ENCODE measurements at regions not wholly inside any gene's neighbourhood (a gene's known extent, or its start where the extent isn't known, plus 50 kb on each side); places are given as distances from the start of the nearest gene placed in this dataset.
"Not testable (repeated sequence)": the region's sequence is repeated elsewhere in the genome, so short reads cannot be mapped to it uniquely, and the experiment has no call there.

DNA sequence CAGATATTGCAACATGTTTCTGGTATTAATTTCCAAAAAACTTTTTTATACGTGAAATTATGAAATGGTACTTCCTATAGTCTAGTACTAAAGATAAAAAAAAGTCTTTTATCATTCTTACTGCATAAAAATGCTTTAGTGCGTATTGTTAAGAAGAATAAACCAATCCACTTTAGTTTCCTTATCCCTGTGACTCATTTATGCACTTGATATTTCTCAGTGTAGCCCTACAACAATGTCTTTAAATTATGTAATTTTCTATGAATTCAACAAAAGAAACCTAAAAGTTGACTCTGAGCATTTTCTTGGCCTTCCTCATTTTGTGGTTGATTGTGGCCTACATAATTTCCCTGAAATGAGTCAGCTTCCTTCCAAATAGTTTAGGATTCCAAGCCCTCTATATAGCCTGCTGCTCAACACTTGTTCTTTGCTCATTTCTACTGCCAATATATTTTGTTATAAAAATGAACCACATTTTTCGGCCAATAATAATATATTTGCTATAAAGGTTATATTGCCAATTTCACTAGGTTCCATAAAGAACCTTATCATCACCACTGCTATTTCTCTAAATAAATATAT is 961.7 kb upstream of the ADAMTS5 start:
- not testable (repeated sequence) for DNase-seq

DNA sequence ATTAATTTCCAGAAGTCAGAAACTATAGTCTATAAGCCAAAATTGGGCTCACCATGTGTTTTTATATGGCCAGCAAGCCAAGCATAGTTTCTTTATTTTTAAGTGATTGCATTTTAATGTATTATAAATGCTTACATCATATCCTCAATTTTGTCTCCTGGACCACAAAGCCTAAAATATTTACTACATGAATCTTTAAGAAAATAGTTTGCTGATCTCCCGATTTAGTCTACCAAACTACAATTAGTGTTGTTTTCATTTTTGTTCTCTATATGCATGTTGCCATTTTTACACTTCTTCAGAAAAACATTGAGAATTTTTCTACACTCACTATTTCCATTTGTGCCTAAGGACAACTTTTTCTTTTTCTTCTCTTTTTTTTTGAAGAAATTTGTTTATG is 954.5 kb upstream of the ADAMTS5 start:
- not testable (repeated sequence) for DNase-seq

DNA sequence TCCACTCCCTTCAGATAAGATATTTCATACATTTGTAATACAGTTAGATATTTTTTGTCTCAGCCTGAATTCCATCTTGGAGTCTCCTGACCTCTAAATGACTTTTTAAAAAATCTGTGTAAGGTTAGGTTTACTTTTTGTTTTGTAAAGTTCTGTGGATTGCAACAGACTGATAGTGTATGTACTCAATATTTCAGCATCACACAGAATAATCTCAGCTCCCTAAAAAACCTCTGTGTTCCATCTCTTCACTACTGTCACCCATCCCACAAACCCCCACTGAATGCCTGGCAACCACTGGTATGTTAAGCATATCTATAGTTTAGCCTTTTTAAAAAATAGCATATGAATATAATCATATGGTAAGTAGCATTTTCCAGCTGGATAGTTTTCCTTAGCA is 951.1 kb upstream of the ADAMTS5 start:
- DNase-seq, result not testable (repeated sequence)

DNA sequence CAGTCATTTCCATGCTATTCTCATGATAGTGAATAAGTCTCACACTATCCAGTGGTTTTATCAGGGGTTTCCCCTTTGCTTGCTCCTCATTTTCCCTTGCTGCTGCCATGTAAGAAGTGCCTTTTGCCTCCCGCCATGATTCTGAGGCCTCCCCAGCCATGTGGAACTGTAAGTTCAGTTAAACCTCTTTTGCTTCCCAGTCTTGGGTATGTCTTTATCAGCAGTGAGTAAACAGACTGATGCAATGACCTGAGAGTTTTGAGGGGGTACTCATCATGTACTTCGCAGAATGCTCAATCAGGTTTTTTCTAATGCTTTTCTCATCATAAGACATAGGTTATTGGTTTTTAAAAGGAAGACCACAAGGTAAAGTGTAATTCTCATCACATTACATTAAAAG is 949.4 kb upstream of the ADAMTS5 start:
- DNase-seq, result not testable (repeated sequence)

DNA sequence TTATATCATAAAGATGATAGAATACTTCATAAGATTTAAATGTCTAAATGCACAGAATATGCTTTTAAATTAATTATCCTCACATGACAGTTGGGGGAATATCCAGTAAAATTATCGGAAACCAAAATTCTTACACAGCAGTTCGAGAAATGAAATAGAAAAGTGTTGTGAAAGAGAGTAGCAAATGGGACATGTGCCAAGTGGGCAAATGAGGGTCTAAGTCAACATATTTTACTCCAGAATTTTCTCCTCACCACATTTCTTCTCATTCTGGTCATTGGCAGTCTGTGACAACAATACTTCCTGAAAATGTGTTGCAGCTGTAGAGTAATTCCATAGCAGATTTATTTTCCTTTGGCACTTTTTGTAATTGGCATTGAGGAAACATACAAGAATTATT is 945.2 kb upstream of the ADAMTS5 start:
- not testable (repeated sequence) for DNase-seq

DNA sequence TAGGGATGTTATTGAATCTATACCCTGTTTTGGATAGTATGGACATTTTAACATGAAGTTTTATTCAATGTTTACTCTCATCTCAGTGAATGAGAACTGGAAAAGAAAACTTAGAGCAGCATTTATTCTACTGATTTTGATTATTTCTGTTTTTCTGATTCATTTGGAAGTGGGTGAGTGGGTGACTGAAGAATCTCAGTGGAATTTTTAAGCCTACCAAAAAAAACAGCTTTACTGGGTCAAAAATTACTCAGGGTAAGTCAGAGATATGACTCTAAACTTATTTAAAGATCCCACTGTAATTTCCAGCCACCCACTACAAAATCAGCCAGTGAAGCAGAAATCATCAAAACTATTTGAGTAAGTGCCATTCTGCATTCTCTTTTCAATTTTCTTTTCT is 942.6 kb upstream of the ADAMTS5 start:
- DNase-seq, result not testable (repeated sequence)

DNA sequence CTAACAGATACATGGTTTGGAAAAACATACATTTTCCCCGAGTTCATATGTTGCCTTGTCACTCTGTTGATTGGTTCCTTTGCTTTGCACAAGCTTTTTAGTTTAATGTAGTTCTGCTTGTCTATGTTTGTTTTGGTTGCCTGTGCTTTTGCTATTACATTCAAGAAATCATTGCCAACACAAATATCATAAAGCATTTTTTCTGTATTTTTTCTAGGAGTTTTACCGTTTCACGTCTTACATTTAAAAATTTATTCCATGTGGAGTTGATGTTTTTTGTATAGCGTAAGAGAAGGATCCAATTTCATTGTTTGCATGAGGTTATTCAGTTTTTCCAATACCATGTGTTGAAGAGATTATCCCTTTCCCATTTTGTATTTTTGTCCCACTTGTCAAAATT is 941.9 kb upstream of the ADAMTS5 start:
- DNase-seq, result not testable (repeated sequence)

DNA sequence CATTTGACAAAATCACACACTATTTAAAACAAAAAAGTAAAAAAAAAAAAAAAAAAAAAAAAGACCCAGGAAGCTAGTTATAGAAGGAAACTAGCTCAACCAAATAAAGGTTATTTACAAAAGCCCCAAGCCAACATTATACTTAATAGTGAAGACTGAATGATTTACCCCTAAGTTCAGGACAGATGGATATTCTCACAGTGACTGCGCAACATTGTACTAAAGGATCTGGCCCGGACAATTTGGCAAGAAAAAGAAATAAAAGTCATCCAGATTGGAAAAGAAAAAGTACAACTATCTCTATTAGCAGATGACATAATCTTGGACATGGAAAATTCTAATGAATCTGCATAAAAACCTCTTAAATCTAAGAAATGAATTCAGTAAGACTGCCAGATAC is 936.0 kb upstream of the ADAMTS5 start:
- DNase-seq, result not testable (repeated sequence)

DNA sequence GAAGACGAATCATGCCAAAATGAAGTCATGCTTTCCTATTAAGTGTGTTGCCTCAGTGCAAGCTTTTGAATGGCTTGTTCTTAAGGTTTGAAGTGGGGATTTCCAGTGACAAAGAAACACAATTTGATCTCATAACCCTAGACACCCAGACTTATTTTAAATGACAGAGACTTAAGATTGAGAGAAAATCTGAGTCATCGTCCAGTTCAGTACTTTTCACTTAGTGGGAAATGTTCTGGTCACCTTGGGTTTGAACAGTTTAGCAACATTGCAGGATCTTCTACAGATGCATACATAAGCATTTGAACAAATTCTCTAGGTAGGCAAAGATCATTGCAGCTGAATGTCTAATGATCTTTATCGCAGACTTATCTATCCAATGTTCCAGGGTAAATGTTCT is 926.7 kb upstream of the ADAMTS5 start:
- DNase-seq, result not testable (repeated sequence)

DNA sequence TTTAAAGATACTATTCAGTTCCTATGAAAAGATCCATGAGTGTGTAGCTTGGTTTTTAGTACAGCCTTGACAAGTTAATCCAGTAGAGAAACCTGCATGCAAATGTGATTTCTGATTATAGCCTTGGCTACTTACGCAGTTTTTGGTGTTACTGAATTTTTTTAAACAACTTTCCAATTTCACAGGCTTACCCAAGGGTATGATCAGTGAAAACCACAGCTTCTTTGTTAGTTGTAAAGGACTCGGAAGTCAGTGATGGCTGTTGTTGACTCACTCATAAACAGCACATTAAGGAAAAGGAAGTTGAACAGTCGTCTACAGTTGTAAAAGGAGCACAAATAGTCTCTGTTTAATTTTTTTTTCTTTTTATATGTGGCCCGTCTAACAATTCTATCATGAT is 924.6 kb upstream of the ADAMTS5 start:
- DNase-seq, result not testable (repeated sequence)

DNA sequence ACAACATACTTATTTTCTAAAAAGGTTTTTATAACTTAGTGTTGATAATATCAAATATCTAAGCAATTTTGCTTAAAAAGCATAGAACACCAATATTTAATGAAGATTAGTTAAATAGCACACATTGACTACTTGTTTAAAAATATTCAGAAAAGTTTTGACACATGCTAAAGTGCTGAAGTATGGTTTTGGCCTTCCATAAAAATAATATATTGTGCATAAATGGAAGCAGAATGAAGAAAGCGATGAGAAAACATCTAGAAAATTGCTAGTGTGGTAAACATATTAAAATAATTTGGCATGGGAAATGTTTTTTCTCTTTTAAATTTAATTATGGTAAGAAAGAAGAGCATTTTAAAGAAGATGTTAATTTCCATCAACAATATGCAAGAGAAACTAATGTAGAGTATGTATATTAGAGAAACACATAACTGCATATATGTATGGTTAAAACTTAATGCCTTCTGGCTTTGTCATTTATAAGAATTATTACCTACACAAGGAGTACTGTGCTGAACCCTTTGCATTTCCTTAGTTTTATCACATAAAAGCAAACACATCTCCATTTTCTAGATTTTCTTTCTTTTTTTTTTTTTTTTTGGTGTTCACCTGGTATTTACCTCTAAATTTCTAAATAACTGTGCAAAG is 921.0 kb upstream of the ADAMTS5 start:
- not testable (repeated sequence) for DNase-seq

DNA sequence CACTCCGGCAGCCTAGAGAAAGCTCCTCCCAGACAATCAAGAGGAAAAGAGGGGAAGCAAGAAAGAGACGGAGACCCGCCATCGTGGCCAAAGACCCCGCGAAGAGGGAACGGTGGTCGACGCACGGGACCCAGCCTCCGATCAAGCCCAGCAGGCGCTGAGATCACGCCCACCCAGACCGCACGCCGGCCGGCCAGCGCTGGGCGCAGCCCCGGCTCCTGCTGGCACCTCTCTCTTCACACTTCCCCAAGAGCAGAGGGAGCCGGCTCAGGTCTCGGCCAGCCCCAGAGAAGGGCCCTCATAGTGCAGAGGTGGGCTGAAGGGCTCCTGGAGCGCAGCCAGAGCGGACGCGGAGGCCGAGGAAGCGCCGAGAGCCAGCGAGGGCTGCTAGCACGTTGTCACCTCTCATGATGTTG is 918.4 kb upstream of the ADAMTS5 start:
- no peak for DNase-seq

DNA sequence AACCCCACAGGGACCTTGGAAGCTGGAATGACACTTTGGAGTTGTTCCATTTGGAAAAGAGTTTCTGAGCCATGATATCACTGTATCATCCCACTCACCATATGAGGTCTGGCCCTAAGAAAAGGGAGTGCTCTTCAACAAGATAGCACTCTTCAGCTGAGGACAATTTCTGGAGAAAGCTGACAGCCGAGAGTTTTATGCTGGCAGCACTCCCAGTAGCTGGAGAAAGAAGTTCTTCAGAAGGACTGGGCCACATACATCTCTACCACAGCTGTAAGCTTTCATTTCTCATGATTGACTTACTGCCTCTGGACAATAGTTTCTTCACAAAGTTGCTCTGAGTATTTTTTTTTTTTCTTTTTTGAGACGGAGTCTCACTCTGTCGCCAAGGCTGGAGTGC is 914.4 kb upstream of the ADAMTS5 start:
- not testable (repeated sequence) for DNase-seq

DNA sequence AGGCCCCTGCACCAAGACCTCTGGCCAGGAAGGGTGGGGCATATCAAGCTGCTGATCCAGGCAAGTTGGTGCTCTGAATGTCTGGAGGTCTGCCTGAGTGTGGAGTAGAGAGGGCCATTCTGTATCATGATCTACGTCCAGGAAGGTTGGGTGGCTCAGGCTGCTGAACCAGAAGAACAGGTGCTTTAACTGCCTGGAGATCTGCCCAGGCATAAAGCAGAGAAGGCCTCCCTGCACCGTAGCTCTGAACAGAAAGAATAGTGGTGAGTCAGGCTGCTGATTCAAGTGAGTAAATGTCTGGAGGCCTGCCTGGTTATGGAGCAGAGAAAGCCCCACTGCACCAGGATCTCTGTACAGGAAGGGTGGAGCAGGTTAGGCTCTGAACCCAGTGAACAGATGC is 905.5 kb upstream of the ADAMTS5 start:
- not testable (repeated sequence) for DNase-seq

DNA sequence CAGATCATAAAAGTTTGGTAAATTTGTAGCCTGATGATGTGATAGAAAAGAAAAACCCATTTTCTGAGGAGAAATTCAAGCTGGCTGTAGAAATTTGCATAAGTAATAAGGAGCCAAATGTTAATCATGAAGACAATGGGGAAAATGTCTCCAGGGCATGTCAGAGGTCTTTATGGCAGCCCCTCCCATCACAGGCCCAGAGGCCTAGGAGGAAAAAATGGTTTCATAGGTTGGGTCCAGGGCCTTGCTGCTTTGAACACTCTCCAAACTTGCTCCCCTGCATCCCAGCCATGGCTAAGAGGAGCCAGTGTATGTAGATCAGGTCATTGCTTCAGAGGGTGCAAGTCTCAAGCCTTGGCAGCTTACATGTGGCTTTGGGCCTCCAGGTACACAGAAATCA is 903.9 kb upstream of the ADAMTS5 start:
- not testable (repeated sequence) for DNase-seq

DNA sequence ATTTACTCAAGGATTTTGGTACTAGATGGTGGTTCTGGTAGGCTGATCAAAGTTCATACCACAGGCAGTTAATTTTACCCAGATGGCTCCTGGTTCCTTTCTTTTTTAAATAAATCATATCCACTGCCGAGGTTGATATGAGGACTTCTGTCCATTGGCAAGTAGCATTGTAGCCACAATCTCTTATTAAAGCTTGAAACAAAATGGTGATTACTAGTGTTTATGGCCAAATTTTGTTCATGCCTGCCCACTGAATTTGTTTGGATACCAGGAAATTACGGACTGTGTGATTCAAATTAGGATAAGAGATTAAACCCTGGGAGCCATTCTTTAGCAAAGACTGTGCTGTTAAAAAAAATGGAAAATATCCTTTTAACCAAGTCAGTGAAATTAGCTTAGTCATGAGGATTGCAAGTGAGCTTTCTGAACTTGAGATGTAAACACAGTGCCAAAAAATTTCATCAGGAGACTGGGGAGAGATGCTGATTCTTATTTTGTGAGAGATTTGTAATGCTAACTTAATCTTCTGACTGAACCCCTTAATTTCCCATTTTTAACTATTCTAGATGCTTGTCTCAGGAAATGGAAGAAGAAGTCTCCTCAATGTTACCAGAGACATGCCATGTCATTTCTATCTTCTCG is 893.5 kb upstream of the ADAMTS5 start:
- not testable (repeated sequence) for DNase-seq

DNA sequence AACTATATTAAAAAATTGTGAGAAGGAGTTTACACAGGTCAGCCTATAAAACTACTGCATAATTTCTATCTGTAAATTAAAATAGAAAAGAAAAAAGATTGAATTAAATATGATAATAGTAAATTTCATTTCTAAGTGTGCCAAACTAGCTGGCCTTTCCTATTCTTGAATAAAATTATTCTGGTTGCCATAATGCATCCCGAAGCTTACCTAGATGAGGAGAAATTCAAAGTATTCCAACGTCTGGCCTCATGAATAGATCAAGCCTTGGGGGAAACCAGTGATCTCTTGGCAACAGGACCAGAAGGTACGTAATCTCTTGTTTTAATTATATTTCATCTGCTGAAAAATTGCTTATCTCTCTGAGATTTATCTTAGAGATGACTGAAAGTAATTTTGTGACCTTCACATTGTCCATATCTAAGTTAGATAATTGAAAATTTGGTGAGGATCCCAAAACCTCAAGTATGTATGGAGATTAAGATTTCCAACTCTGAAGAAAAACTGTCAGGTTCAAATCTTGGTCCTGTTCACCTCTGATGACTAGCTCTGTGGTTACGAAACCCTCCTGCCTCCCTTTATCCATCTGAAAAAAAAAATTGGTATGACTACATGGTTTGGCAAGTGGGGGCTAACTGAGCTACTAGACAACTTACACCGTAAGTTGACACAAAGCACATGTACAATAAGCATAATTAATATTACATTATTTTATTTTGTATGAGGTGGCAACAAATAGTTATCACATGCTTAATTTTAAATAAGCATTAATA is 891.4 kb upstream of the ADAMTS5 start:
- DNase-seq, result not testable (repeated sequence)

DNA sequence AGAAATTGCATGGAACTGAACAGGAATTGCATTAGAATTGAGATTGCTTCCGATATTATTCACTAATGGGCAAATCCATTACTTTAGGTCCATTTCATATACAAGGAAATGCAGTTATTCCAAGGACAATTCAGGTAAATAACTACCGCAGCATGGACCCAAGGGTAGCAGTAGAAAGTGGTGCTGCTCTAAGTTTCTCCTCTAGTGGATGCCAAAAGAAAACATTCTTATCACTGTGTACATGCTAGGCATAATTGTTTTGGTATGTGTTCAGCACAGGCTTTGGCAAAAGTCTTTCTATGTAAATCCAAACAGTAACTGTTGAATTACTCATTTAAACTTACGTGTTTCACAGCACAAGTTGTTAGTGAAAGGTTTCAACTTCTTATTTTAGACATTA is 890.1 kb upstream of the ADAMTS5 start:
- not testable (repeated sequence) for DNase-seq

DNA sequence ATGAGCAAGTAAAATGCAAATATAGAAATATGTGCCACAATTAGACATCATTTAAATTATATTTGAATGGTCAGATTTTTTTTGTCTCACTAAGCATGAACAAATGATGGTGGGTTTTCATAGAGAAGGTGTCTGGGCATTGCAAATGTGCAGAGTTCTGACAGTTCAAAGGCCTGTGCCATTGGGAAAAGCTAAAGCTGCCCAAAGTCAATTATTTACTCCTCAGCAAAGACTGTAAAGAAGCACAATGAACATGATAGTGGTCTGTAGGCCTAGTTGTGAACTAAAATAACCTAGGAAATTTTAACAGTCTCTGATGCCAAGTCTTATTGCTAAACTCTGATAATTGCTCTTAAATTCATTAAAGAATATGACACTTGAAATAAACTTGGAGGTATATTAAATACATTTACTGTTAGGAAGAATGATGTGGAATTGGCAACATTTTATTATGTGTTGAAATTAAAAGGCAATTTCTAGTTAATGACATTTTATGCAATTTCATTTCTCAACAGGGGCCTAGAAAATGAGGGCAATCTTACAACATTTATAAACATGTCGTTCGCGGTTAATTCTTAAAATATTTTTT is 874.3 kb upstream of the ADAMTS5 start:
- no peak for DNase-seq

DNA sequence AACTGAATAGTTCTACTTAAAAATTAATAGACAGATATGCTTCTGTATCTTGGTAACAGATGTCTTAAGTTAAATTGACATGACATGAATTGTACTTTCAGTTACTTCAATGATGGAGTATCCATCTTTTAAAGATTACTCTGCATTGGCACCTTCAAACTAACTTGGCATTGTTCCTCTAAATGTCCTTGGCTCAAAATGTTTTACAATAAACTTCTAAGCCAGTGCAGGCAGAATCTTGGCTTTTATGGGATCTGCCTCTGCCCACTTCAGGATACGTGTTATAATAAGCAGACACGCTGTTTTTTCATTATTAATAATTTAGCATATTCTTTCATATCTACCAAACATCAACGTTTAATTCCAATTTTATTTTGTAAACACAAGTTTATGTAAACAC is 873.4 kb upstream of the ADAMTS5 start:
- DNase-seq, result no peak

DNA sequence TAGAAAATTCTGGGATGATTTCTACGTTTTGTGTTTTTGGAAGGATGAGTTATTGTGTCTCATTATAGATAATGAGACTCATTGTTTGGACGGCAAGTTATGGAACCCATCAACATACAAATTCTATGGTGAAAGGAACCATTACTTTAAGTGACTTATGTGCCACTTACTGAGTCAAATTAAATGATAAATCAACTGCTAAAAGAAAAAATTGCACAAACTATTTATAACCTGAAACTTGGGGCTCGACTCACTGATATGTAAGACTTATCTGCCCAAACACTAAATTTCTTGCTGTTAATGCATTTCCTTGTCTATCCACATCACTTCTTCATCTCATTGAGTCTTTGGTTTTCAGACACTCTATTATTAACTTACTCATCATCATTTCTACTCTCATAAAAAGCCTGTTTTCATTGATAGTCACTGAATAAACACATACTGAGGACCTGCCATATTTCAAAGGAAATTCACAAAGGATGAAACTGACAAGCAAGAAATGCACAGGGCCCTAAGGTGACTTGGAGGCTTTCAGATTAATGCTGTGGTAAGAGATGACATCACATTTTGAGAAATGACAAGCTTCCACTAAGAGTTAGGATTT is 872.7 kb upstream of the ADAMTS5 start:
- no peak for DNase-seq

DNA sequence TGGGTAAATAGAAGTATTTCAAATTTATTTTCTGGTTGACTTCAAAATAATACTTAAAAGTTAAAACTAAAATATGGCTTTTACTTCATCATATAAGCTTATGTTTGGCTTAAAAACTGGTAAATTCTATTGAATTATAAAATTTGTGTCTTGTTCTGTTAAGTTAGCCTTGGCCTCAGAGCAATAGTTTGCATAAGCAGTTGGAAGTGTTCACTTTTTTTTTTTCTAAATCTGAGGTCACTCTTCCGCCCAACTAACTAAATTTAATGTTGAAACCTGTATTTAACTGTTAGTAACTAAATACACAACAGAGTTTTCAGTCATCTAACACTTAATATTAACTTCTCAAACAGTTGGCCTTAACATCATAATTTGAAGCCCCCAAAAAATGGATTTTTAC is 871.7 kb upstream of the ADAMTS5 start:
- DNase-seq, result no peak

DNA sequence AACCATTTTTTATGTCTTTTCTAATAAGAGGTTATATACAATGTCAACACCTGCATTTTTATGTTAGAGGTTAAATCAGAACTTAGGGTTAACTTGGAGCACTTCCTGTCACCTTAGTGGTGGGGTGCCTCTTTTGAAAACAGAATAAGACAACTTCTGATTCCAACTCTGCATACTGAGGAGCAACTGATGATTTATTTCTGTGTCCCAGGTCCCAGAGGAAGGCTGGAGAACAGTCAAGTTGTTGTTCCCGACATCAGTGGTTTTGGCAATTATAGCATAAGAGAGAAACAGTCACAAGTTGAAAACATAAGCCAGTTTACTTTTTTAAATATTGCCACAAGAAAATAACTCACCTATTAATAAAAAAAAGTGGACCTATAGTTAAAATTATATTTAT is 871.0 kb upstream of the ADAMTS5 start:
- DNase-seq, result no peak

Measured in KG1 (cell line).